GM12891 (cell line): ENCODE measurements at regions not wholly inside any gene's neighbourhood (a gene's known extent, or its start where the extent isn't known, plus 50 kb on each side); places are given as distances from the start of the nearest gene placed in this dataset.

ENCODE experiments used
- POLR2A ChIP-seq: IDR thresholded peaks from 2 replicates; pipeline ENCODE4 v1.6.1; 2011; ENCODE audit warnings: low read depth, low read length, control low read depth
- POLR2AphosphoS5 ChIP-seq: IDR thresholded peaks from 2 replicates; pipeline ENCODE4 v1.6.1; 2011; ENCODE audit warnings: low read depth, low read length, control low read depth
- SPI1 ChIP-seq: IDR thresholded peaks from 2 replicates; pipeline ENCODE4 v1.6.1; 2011; ENCODE audit warnings: low read depth, low read length, control low read depth
- TAF1 ChIP-seq: IDR thresholded peaks from 2 replicates; pipeline ENCODE4 v1.6.1; 2011; ENCODE audit warnings: low read depth, low read length, control low read depth

DNA sequence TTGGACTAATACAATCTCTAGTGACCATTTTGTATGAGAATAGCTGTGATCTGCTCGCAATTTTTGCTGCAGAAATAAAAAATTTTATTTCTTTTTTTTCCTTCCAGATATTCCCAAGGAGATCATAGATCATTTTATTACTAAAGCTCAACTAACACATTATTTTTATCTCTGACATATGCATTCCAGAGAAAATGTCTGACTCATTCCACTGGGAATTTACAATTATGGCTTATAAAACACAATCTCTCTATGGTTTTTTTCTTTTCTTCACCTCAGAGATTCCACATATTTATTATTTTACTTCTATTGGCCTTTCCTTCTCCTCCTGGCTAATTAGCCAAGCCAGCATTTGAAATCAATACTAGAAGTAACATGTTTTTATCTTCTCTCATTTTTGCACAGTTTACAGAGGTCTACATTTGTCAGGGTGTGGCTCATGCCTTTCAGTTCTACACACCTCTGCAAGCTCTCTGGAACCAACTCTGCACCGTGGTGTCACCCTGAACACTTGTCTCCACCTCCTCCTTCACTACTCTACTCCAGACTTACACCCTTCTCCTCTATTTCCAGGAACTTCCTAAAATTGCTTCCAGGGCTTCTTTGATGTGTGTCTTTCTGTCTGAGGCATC lies 59.8 kb upstream of the GPM6A start:
- TF ChIP-seq SPI1 (no peak), POLR2A (no peak), POLR2AphosphoS5 (no peak), TAF1 (no peak)
